ENCODE measurements at regions not wholly inside any gene's neighbourhood (a gene's known extent, or its start where the extent isn't known, plus 50 kb on each side); places are given as distances from the start of the nearest gene placed in this dataset.

DNA sequence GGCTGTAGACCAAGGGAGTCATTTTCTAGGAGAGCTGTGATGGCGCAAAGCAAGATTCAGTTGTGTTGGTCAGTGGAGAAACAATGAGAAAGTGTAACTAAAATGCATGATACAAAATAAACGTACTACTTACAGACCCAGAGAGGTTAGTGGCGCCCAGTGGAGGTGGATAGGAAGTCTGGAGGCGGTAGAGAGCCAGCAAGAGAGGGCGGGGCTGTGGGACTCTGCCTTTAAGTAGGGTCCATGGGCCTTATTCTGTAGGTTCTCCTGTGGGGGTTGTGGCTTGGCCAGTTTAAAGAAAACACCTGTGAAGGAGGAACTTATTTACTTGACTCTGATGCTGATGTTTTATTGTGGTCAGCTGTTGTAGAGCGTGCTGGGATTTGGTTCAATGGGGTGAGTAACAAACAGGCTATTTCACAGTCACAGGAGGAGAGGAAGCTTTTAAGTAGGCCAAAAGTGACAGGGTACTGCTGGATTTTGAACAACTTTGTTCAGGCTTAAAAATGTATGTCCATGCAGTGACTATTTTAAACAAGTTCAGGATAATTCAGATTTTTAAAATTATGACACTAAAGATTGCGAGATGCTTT lies 1097.7 kb downstream of the TMTC2 start:
- intact Hi-C loops (cut with micrococcal nuclease) = no loop called here
- H3K9me1 ChIP-seq (ENCODE audit: insufficient read depth, low read length) = no peaks in the 10 kb centered on the region
- no peak overlapping the region for H3K4me3 ChIP-seq (ENCODE audit: insufficient read depth, low read depth, low read length)
- H2AFZ ChIP-seq (replicated peaks; ENCODE audit: low read length, poor library complexity) = no peak overlapping the region
- H3K4ac ChIP-seq (ENCODE audit: low read depth, low read length) = no peak overlapping the region
- in situ Hi-C loops (cut with MboI; ENCODE audit: low sequenced_read_pairs) = no loop called here
- no peak overlapping the region for H3K18ac ChIP-seq (ENCODE audit: low read depth, low read length)
- no peak overlapping the region for H3K56ac ChIP-seq (ENCODE audit: extremely low read depth, insufficient read depth, low read length)
- POLR2A ChIA-PET (ENCODE audit: unreplicated experiment) = no interaction called here
- DNase-seq (no peak), ATAC-seq (ENCODE audit: low read depth) (no peak)
- no peak overlapping the region for H4K91ac ChIP-seq (ENCODE audit: insufficient read depth, low read depth, low read length)
- no peak overlapping the region for H2BK120ac ChIP-seq (ENCODE audit: low read depth, low read length)
- no peak overlapping the region for H4K8ac ChIP-seq (ENCODE audit: low read depth in 2 of 2, low read length in 2 of 2)
- no TSS peak for BruUV-seq (replicated peaks)
- H4K5ac ChIP-seq (ENCODE audit: low read depth, low read length) = no peak overlapping the region
- H2BK15ac ChIP-seq (ENCODE audit: low read depth, low read length) = no peak overlapping the region
- no peak overlapping the region for H3K23ac ChIP-seq (ENCODE audit: low read depth, low read length)
- H2AK5ac ChIP-seq (ENCODE audit: low read depth, low read length) = no peak overlapping the region
- H3K36me3 ChIP-seq (ENCODE audit: control insufficient read depth, insufficient read depth, low read length) = no peaks in the 10 kb centered on the region
- no peak overlapping the region for H2AK9ac ChIP-seq (replicated peaks; ENCODE audit: low read depth, low read length, poor library complexity)
- no peak overlapping the region for H3K27ac ChIP-seq (ENCODE audit: insufficient read depth, low read length)
- H3K9ac ChIP-seq (ENCODE audit: low read depth, low read length) = no peak overlapping the region
- H2BK5ac ChIP-seq (ENCODE audit: low read depth, low read length, poor library complexity, severe bottlenecking) = no peak overlapping the region
- CTCF ChIA-PET = interaction anchor here (0.6 kb wide), 1 partner anchor 14 kb away, joined by 4 read pairs; no protein-coding TSS in a partner anchor
- H2BK20ac ChIP-seq (ENCODE audit: low read depth, low read length) = no peak overlapping the region
- WGBS, 2 experiments (ENCODE audit: extremely low coverage in 2 of 2, insufficient read length in 1 of 2) = 83% methylated on average over 1 of the region's 7 CpGs; no CpG with 5 or more reads in 1 of the 2 experiments
- H3K4me1 ChIP-seq (ENCODE audit: control insufficient read depth, insufficient read depth, low read length) = no peaks in the 10 kb centered on the region
- no peak for TF ChIP-seq FOS (IDR thresholded peaks at IDR 0.05; ENCODE audit: low read depth, low read length)
- dilution Hi-C loops (cut with HindIII; ENCODE audit: low sequenced_read_pairs, unreplicated experiment) = no loop called here
- H3K14ac ChIP-seq (replicated peaks; ENCODE audit: low read depth, low read length) = no peak overlapping the region
- H3K9me3 ChIP-seq (ENCODE audit: control insufficient read depth, insufficient read depth, low read length) = no peaks in the 10 kb centered on the region
- no peaks in the 10 kb centered on the region for H3K27me3 ChIP-seq (ENCODE audit: control insufficient read depth, insufficient read depth, low read length)
- H3K79me1 ChIP-seq (ENCODE audit: low read depth in 1 of 2, low read length in 2 of 2) = no peaks in the 10 kb centered on the region
- no peaks in the 10 kb centered on the region for H4K20me1 ChIP-seq (ENCODE audit: insufficient read depth, low read length)
- no peak overlapping the region for H3K4me2 ChIP-seq (ENCODE audit: low read depth, low read length)

Measured in IMR-90 (cell line).